Epidermal melanocyte (primary cell): ENCODE measurements at regions not wholly inside any gene's neighbourhood (a gene's known extent, or its start where the extent isn't known, plus 50 kb on each side); places are given as distances from the start of the nearest gene placed in this dataset.
"Not testable (repeated sequence)": the region's sequence is repeated elsewhere in the genome, so short reads cannot be mapped to it uniquely, and the experiment has no call there.

ENCODE experiments used
- DNase-seq: peaks from one replicate; pipeline ENCODE4 v3.0.0; 2011; ENCODE audit warnings: low spot score; ENCODE audit not compliant: insufficient read length

- DNase-seq = no peak
Observed at GRCh38 chr21:28427394-28428022, 565.2 kb downstream of the LTN1 start.

- no peak for DNase-seq
Observed at GRCh38 chr21:28426545-28426944, 566.1 kb downstream of the LTN1 start.

- DNase-seq = no peak
Observed at GRCh38 chr21:28423521-28424190, 569.0 kb downstream of the LTN1 start.

- DNase-seq = peak; percentile 29
Observed at GRCh38 chr21:28421716-28422524, 570.8 kb downstream of the LTN1 start.

GRCh38 chr21:28419811-28420210, 572.9 kb downstream of the LTN1 start:
- no peak for DNase-seq

GRCh38 chr21:28418726-28419514, 573.8 kb downstream of the LTN1 start:
- no peak for DNase-seq

GRCh38 chr21:28410256-28410655, 582.4 kb downstream of the LTN1 start:
- no peak for DNase-seq

- no peak for DNase-seq
Observed at GRCh38 chr21:28402616-28402989, 590.1 kb downstream of the LTN1 start.

GRCh38 chr21:28397040-28397439, 595.6 kb downstream of the LTN1 start:
- DNase-seq = no peak

- no peak for DNase-seq
Observed at GRCh38 chr21:28396421-28396820, 596.3 kb downstream of the LTN1 start.

GRCh38 chr21:28393279-28393678, 599.4 kb downstream of the LTN1 start:
- DNase-seq = no peak

- no peak for DNase-seq
Observed at GRCh38 chr21:28391938-28392849, 600.5 kb downstream of the LTN1 start.

- DNase-seq = no peak
Observed at GRCh38 chr21:28387220-28387619, 605.5 kb downstream of the LTN1 start.

GRCh38 chr21:28385845-28386244, 606.8 kb downstream of the LTN1 start:
- DNase-seq = no peak

GRCh38 chr21:28381000-28381745, 611.5 kb downstream of the LTN1 start:
- not testable (repeated sequence) for DNase-seq

GRCh38 chr21:28380241-28380640, 612.4 kb downstream of the LTN1 start:
- no peak for DNase-seq

- DNase-seq = no peak
Observed at GRCh38 chr21:28378026-28378425, 614.7 kb downstream of the LTN1 start.

- DNase-seq = no peak
Observed at GRCh38 chr21:28375708-28376385, 616.8 kb downstream of the LTN1 start.

- no peak for DNase-seq
Observed at GRCh38 chr21:28374881-28375280, 617.8 kb downstream of the LTN1 start.
